HG03045 (cell line): ENCODE measurements at regions not wholly inside any gene's neighbourhood (a gene's known extent, or its start where the extent isn't known, plus 50 kb on each side); places are given as distances from the start of the nearest gene placed in this dataset.
A peak's percentile ranks its signal among the peaks of the same experiment; 100 is the strongest.

Experiments used
- ATAC-seq: cut with Tn5 transposase; IDR thresholded peaks from one replicate; pipeline ENCODE4 v1.9.1; 2021; ENCODE audit warnings: mild to moderate bottlenecking, moderate library complexity; ENCODE audit not compliant: unreplicated experiment

DNA sequence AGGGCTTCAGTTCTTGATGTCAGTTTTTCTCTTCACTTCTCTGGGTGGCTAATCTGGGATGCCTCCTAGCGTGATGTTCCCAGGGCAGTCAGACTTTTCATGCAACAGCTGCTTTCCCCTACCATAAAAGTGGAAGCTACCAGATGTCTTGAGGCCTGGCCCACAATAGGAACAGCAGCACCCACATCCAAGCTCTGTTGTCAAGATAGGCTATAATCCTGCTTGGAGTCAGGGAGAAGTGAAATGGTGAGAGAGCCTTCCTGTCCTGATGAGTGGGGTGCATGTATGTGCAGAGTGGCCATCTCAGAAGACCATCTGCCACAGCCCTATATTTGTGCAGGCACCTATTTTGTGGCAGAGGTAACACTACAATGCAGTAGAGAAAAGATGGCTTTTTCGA, 108.0 kb downstream of the HTR5A start:
- no peak for ATAC-seq

DNA sequence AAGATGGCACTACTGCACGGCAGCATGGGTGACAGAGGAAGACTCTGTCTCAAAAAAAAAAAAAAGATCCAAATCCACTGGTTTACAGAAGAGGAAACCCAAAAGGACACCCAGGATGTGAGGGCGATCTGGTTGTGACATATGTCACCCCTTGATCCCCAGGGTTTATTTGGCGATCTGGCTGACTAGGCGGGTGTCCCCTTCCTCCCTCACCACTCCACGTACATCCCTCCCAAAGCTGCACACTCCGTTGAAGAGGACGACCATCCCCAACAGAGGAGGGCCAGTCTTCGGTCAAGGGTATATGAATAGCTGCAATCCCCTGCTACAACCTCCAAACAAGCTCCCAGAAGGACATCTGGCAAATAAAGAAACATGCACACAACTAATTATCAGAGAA, 111.6 kb downstream of the HTR5A start:
- ATAC-seq = no peak

DNA sequence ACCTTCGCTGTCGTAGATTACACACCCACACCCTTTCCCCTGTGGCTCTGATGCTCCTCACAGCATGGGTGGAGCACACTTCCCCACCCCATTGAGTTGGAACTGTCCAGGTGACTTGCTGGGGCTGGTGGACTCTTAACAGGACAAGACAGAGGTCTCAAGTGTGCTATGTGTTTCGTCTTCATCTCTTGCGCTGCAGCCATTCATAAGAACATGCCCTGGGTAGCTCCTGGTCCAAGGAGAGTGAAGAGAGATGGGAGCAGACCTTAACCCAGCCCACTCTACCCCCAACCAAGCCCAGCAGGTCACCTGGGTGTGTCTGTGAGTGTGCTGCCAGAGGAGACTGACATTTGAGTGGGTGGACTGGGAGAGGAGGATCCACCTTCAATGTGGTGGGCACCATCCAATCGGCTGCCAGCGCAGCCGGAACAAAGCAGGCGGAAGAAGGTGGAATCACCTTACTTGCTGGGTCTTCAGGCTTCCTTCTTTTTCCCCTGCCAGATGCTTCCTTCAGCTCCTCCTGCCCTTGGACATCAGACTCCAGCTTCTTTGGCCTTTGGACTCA, 112.4 kb downstream of the HTR5A start:
- ATAC-seq = no peak

DNA sequence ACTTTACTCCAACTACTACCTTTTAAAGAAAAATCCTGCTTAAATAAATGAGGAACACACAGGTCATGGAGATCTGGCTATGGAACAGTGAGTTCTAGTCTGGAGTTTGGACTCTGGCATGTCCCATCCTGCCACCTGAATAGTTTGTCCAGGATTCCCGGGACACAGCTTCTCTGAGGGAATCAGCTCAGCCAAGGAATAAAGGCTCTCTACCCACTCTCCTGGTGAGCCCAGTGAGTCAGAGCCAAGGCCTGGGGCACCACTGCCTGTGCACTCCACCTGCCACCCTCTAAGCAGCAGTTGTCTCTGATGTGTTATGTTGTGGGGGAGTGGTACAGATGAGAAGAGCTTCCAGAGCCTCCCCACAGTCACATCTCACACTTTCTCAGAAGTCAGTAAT, 113.5 kb downstream of the HTR5A start:
- ATAC-seq = no peak

DNA sequence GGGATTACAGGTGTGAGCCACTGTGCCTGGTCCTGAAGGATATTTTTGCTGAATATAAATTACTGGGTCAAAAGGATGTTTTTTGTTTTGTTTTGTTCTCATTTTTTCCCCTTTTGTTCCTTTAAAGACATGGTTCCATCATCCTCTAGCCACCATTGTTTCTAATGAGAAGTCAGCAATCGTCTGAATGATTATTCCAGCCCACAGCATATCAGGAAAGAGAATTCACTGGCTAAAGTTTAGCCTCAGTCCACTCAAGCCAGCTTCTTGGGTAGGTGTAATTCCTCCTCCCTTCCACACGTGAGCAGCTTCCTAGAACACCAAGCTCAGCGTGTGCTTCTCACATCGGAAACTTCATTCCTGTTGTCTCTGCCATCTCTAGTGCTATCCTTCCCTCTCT, 112.8 kb upstream of the INSIG1 start:
- no peak for ATAC-seq

DNA sequence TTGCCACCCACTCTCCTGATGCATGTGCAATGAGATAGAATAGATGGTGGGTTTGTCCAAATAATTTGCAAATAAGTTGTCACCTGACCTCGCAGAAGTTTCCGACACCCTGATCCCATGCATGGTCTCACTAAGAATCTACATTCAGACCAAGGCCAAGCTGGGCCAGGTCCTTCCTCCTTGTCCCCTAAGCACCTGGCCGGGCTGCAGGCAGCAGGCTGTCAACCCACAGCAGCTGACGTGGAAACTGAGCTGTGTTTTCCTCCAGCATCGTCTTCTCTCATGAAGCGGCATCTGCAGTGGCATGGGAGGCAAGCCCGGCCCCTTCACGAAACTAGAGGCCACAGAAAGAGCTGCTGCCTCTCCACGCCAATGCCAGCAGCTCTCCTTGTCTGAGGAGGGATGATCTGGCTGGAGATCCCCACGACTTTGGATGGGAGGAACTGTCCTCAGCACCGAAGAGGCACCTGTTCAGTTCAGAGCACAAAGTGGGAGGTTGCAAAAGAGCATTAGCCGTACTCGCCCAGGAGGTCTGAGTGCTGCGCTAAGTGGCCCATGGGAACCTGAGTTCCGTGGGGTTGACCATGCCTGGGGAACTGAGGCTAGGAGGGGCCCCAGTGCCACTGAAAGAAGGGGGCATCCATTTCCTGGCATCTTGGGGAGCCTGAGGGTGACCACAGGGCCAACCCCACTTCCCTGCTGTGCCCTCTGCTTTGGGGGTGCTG, 110.5 kb upstream of the INSIG1 start:
- ATAC-seq = no peak

DNA sequence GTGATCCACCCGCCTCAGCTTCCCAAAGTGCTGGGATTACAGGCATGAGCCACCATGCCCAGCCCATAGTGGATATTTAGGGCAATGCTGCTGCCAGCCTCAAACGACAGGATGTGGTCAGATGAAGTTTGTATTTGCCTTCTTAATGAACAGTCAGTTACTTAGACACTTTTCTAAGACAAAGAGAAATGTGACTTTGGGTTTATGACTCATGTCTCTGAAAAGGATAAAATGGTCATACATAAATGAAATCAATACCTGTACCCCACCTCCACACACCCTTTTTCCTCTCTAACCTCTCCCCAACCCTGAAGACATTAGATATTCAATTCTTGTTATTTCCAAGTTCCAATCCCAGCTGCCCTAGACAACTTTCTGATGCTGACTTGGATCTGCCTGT, 109.3 kb upstream of the INSIG1 start:
- no peak for ATAC-seq

DNA sequence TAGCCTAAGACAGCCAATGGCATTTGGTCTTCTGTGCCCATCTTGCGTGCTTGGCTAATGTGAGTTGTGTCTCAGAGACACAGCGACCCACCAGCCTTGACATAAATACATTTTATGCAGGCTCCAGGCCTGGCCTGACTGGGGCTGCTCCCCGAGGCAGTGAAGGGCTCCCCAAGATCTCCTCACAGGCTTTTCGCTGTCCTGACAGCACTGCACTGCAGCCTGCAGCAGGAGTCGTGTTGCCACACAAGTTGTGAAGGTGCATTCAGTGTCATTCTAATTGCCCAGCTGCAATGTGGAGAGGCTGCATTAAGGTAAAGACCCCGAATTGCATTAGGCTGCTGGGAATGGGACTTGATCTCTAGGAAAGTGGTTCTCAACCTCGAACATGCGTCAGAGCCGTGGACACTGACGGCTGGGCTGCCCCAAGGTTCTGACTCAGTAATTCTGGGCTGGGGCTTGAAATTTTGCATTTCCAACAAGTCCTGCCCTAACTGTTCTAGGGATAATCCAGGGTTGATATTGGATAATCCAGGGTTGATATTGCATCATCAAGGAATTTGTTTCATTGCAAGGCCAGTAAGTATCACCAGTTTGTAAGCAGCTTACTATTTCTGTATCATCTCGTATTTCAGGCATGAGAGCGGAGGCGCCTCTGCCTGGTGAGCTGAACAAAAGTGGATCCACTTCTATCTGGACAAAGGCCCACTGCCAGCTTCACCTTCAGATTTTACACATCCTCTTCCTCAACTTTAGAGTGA, 108.7 kb upstream of the INSIG1 start:
- no peak for ATAC-seq

DNA sequence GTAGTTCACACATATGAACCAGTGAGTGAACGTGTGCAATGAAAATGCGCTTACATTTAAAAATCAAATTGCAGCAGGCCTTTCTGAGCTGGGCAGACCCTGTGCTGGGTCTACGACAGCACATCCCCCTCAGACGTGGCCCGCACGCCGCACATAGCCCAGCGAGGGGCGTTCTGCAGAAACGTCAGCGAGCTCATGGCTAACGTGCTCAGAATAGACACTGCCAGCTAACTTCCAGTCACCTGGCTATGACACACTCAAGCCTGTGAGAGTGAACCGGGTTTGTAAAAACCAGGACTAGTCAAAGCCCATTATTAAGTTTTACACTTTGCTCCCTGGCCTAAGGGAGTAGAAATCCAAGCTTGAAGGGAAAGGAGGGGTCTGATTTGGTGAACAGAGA, 108.1 kb upstream of the INSIG1 start:
- ATAC-seq = no peak

DNA sequence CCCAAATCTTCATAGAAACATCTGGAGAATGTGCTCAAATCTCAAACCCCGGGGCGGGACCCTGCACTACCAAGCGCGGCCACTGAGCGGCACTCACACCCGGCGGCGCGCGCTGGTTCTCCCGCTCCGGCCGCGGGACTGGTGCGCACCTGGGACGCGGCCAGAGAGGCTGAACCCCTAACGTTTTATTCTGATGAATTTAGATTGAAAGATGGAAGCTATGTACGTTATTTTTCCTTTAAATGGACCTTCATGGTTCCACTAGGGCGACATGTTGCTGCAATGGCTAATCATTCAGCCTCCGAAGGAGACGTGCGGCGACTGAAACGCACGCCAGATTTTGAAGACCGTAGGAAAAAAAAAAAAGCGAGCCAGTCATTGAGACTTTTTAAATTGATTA, 107.0 kb upstream of the INSIG1 start:
- peak; percentile 73 for ATAC-seq

DNA sequence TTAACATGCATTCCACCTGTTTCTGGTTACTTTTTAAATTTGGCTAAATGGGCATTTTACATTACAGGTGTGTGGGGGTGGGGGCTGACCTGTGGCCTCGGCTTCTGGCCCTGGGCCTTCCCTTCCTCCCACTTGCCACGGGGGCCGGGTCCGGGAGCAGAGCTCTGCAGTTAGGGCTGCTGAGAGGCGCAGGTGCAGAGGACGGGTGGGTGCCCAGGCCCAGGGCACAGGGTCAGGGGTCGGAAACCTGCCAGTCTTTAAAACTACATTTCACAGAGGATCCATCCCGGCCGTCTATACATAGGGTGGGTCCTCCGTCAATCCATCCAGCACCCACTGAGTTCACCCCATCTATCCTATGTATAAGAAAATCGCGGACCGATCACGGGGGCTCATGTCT, 106.5 kb upstream of the INSIG1 start:
- ATAC-seq = no peak

DNA sequence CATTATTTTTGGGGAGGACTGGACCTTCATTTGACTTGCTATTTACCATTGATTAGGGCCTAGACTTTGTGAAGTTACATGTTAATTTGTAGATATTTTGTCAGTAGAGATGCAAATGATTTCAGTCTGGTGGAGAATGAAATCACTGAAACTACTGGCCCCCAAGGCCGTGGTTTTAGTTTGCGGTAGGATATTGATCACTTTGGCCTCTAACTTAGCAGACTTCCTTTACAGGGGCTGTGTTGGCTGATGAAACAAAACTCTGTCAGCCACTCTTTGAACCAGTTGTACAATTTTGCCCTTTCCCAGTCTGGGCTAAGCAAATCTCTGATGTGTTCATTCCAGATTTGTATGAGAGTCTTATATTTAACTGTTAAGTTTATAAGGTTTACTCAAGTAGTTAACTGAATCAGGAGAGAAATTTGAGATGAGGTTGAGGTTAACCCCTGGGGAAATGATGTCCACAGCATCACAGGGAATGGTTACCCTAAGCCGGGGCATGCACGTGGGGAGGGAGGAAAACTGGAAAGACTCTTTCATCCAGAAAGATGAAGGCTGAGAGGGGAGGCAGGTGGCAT, 105.7 kb upstream of the INSIG1 start:
- no peak for ATAC-seq

DNA sequence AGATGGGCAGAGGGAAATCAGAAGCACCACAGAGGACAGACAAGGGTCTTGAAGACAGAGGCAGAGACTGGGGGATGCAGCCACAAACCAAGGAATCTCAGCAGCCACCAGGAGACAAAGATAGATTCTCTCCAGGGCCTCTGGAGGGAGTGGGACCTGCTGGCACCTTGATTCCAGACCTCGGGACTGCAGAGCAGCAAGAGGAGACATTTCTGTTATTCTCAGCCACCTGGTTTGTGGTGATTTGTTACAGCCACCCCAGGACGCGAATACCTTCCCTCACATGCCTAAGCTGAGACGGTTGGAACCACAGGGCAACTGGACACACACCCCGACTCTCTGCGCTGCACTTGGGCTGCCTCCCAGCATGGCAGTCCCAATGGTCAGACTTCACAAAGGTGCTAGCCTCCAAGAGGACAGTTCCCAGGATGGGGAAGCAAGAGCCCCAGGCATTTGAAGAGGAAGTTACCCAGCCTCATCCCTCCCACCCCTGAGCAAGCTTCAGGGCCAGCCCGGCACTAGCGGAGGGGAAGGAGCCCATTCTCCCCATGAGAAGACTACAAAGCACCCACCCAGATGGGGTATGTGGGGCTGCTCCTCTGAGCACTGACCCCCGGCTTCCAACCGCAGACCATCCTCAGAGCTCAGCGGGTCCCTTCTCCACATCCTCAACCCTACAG, 104.6 kb upstream of the INSIG1 start:
- no peak for ATAC-seq

DNA sequence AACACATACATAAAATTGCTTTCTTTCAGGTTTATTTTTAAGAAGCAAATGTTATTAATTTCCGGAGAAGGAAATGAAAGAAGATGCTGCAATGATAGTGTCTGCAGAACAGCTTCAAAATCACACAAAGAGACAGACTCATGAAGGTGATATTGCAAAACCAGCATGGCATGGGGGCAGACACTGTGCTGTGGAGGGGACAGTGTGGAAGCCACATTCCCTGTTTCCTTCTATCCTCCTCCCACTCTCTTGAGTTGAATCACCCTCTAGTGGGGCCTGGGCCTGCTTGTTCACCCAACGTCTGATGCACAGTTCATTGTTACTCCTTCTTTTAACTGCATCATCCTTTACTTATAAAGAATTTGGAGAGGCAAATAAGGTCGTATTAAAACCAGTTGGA, 104.0 kb upstream of the INSIG1 start:
- no peak for ATAC-seq

DNA sequence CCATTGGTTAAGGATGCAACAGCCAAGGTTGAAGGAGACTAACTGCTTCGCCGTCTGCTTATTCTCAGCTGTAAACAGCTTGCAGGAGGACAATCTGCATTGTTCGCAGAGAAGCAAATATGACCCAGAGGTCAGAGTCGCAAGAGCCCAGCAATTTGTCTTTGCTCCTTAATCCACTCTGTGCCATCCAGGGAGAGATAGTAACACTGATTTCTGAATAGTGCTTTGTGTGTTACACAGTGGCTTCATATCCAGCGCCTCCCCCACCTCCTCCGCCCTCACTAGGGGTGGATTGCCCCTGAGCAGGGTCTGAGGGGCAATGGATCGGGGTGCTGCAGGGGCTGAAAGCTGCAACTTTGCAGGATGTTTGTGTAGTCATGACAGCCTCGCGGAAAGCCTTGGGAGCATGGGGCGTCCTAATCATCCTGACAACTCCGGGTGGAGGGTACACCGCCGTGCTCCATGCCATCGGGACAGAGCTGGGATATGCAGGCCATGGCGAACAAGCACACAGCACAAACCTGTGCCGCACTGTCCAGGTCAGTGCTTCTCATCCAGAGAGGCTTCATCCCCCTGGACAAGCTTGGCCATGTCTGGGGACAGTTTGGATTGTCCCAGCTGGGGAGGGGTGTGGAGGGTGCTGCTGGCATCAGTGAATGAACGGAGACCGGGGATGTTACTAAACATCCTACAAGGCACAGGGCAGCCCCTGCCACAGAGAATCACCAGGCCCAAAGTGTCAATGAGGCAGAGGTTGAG, 103.1 kb upstream of the INSIG1 start:
- ATAC-seq = no peak

DNA sequence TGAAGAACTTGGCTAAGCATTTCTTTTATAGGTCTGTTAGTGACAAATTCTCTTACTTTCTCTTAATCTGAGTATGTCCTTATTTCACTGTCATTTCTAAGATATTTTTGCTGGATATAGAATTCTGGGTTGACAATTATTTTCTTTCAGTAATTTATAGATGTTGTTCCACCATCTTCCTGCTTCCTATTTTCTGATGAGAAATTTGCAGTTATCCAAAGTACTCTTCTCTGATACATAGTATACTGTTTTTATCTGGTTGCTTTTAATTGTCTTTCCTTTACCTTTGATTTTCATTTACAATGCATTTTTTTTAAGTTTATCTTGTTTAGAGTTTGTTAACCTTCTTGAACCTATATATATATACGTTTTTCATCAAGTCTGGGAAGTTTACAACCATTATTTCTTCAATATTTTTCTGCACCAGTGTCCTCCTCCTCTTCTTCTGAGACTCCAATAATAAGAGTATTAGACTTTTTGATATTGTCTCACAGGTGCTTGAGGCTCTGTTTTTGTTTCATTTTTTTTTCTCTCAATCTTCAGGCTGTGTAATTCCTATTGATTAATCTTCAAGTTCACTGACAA, 101.6 kb upstream of the INSIG1 start:
- ATAC-seq = no peak

DNA sequence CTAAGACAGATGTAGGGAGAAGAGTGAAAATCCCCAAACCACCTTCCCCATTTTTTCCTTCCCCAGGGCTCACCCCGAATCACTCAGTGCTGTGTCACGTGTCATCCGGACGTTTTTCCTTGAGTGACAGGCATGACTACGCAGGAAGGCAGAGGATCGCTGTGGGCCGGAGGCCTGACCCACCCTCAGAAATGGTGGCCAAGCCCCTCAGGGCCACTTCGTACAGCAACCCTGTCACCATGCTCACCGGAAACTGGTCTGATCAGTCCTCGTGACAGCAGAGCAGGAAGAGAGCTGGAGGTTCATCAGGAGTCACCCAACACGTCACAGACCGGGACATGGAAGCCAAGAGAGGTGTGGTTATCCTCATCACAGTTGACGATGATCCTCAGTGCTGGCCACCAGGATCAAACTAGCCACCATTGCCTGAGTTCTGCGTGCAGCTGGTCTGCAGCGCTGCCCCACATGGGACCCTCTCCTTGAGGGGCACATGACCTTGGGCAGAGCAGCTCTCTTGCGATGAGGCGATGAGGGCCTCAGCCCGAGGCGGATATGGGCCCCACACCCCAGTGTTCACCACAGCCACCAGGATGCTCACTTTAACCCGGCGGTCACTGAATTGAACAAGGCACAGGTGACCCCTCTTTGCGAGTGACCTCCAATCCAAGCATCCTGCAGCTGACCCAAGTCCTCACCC, 99.3 kb upstream of the INSIG1 start:
- no peak for ATAC-seq

DNA sequence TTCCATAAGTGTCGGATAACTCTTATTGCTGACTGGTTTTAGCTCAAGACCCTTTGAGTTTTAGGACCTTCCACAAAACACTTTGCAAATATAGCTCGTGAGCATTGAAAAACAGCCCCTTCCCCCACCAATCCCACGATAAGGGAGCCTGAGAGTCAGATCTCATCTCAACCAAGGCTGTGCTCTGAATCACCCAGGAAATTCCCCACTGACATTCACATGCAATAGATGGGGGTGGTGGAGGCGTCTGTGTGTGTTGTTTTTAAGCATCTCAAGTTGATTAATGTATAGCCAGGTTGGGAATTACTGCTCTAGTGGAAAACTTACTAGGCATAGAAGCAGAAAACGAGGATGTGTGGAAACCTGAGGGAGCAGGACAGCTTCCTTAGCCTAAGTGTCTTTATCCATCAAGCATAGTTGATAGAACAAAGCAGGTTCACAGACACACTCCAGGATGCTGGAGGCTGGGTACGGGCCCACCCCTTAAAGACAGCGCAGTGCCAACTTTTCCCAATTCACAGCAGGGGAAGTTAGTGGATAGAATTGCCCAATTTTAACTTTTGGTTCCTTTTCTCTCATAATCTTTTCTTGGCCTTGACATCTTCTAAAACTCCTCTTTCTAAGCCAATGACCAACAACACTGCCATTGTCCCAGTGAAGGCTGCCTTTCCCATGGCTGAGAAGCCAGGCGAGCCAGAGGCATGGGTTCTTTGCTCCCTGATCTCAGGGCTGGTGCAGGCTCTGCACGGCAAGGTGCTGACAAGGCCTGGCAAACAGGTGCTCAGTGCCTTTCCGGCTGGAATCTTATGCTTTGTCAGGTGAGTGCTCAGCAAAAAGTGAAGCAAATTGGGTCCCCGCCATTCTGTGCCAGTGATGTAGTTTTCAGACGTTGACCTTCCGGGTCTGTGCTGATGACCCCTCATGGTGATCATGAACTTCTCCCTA, 98.5 kb upstream of the INSIG1 start:
- ATAC-seq = peak; percentile 74
